Putamen (tissue), 1 donor: ENCODE measurements at regions not wholly inside any gene's neighbourhood (a gene's known extent, or its start where the extent isn't known, plus 50 kb on each side); places are given as distances from the start of the nearest gene placed in this dataset.

ENCODE experiments used
- DNase-seq: peaks from one replicate; pipeline ENCODE4 v3.0.0-alpha.2; 2016; ENCODE audit warnings: low spot score

DNA sequence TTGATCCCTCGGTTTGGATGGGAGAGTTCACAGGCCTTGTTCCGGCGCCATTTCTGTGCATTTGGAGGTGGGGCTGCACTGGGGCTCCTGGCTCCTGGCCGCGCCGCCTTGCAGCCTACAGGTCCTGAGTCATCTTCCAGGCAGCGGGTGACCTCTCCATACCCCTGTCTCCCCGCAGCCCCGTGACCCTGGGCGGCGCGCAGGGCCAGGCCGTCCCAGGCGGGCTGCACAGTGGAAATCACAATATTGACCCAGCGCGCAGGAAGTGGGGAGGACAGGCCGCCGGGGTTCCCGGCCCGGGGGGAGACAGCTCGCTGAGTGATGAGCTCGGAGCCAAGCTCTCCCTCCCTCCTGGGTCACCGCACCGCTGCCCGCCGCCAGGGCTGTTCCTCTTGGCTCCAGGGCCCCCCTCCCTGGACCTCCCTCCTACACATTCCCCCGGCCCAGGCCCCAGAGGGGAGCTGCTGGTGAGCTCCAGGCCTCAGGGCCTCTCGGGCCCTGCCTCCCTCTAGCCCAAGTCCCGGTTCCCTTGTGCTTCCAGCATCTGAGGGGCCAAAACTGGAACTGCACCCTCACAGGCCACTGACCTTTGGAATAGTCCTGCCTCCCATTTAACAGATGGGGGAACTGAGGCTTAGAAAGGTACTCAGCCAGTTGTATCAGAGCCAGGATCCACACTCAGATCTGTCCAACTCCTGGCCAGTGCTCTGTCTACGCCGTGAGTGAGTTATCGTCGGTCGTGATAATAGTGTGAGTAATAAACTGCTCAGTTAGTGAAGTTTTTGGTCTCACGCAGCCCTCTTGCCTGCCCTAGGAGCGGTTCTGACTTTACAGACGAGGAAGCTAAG is 142.9 kb upstream of the WNT4 start:
- DNase-seq = no peak

DNA sequence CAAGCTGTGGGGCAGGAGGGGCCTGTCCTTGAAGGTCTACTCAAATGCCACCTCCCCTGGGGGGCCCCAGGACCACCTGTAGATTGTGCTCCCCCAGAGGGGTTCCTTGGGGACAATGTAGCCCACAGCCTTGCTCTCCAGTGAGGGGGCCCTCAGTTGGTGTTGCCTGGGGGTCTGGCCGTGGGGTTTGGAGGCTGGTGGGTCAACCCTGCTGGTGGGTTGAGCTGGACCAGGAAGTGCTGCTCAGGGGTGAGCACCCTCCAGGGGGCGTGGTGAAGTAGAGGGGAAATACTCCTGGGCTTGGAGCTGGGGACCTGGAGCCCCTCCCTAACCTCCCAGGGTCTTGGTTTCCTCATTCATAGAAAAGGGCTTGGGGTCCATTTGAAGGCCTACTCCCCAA is 143.6 kb upstream of the WNT4 start:
- DNase-seq = no peak

DNA sequence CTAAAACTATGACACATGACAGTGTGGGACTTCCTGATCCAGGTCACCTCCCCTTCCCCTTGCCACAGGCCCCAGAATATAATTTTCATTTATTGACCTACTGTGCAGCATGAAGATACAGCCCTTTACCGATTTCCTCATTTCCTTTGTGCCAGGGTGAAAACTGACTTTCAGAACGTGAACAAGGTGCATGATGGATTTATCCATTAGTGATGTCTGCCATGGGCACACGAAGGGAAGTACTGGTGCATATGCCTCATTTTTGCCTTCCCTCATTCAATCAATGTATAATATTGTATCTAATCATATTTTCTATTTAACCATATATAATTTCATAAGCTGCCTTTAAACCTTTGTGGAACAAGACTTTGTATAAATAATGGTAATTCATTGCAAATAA is 144.4 kb upstream of the WNT4 start:
- no peak for DNase-seq

DNA sequence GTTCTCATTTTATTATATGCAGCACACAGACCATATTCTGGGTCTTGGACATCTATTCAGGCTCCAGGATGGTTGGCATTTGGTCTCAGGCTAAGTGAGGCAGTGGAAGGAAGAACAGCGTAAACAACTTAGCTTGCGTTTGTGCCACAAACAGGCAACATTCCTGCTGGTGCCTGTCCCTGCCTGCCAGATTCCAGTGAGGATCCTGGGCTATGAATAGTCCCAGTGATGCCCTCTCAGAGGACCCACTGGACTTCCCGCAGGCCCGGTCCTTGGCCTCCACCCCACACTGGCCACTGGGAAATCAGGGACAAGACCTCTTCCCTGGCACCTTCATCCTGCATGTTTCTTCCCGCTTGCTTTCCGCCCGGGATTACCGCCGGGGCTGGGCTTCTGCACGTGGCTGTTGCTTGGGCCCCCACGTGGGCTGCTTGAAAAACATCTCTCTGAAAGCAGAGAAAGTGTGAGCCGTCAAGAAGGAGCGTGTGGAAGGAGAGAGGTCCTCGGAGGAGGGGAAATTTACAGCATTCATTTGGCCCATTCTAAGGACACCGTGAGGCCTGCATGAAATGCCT is 145.1 kb upstream of the WNT4 start:
- DNase-seq = no peak

DNA sequence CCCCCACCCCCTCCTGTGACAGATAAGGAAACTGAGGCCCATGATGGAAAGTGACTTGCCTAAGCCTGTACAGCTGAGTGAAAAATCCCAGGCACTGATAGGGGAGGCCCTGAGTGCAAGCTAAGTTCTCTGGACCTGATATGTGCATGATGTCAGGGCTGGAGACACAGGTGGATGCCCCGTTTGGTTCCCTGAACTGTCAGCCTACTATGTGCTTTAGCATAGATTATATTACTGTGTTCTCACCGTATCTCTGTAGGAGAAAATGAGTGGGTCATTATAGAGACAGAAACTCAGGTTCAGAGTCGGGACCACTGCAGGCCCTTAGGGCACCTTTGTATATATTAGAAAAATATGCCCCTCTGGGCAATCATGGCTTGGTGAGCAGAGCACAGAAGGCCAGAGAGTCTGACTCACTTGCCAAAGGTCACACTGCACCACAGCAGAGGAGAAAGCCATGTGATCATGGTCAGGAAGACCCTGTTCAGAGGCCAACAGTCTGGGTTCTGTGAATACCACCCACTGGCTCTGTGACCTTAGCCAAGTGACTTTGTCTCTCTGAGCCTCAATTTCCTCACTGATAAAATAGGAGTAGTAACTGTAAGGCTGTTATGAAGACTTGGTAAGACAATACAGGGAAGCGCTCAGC is 145.8 kb upstream of the WNT4 start:
- no peak for DNase-seq

DNA sequence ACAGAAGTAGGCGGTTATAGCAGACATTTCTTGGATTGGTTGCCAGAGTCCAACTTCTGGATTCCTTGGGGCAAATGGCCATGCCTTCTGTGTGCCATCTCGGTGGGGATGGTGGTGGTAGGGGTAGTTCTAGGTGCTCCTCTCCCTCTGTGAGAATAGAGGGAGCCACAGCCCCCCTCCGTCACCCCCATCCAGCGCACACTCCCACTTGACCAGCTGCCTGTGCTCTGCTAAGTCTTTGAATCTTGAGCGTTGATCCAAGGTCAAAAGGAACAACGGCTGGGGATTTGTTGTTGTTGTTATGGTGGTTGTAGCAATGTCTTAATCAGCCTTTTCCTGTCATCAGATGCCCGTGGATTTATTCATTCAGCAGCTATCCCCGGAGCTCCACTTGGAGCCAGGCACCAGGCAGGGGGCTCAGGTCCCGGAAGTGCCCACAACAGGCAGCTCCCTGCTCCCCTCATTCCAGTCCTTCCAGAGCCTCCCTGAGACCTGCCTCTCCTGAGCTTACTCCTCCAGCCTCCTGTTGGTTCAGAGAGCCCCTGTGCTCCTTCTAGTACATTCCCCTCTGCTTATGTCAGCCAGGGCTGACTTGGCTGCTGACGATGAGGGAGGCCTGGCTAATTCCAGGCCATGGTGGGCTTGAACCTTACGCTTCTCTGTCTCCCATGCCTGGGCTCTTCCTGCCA is 146.6 kb upstream of the WNT4 start:
- DNase-seq = no peak

DNA sequence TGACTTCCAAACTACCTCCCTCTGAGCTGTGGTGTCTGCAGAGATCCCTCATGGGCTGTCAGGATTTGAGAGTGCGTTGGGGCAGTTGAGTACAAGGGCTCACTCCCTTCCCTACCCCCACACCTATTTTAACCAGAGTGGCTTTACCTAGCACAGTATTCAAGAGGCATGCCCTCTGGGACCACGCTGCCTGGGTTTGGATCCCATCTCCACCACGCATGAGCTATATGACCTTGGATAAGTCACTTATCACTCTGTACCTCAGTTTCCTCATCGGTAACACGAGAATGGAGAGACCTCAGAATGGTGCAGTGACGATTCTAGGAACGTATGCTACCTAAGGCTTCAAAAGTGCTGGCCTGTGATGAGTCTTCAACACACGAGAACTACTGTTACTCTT is 147.3 kb upstream of the WNT4 start:
- DNase-seq = no peak

DNA sequence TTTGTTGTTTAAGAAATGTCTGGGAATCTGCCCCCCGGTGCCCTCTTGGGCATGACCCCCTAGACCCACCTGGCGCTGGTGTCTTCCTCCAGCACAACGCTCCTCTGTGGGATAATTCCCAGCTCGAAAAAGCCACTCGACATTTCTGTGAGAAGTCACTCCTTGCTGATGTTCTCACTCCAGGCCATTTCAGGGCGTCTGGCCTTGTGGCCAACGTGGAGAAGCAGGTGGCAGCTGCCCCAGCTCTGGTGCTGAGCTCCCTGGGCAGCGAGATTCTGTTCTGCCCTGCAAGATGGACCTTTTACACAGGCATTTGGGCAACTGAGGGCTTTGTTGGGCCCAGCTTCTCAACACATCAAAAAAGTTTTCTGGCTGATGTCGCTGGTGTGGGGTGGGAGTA is 147.7 kb upstream of the WNT4 start:
- DNase-seq = no peak

DNA sequence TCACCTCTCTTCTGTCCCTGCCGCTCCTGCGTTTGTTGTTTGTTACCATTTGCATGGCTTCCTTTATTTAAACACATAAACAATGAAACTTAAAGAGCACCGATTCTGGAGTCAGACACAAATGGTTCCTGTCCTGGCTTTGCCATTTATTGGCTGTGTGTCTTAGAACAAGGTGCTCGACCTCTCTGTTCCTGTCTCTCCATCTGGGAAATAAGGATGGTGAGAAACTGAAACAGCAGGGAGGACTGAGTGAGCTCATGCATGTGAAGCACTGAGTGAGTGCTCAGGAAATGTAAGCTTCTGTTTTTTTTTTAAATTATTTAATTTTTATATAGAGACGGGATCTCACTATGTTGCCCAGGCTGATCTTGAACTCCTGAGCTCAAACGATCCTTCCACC is 148.2 kb upstream of the WNT4 start:
- no peak for DNase-seq

DNA sequence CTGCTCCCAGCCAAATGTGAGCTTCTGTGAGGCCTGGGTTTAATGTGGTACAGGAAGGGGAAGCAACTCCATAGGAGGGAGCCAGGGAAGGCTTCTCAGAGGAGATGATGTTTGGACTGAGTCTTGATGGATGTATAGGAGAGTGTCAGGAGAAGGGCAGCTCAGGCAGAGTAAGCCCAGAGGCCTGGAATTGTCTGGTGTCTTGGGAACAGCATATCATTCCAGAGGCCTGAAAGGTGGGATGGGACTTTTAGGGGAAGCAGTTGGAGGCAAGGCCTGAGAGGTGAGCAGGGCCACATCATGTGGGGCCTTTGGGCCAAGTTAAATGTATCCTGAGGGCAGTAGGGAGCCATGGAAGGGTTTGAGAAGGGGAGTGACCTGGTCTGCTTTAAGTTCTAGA is 148.6 kb upstream of the WNT4 start:
- no peak for DNase-seq

DNA sequence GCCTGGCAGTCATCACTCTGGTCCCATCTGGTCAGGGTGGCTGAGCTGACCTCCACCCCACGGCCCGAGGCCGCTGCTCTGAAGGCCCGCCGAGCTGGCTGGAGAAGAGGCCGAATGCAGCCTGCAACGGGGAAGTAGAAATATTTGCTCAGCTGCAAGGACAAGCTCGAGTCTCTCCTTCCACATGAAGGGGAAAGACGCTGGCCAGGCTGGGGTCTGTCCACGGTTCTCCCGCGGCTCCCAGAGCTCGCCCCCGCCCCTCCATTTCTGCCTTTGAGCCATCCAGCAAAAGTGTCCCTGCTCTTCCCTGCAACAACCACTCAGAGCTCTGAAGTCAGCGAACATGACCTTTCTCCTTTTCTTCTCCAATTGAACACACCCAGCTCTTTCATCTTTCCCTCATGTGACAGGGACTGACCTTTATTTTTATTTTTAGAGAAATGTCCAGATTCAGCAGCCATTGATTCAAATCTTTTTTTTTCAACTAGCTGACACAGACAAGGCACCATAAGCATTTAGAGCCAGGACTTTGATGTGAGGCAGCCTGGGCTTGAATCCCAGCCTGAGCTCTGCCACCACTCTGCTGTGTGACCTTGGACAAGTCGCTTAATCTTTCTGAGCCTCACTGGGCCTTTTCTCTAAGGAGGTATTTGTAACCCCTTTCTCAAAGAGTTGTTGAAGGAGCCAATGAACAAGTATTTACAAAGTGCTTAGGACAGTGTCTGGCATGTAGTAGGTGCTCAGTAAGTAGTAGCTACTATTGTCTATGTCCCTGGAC is 149.3 kb upstream of the WNT4 start:
- DNase-seq = no peak

DNA sequence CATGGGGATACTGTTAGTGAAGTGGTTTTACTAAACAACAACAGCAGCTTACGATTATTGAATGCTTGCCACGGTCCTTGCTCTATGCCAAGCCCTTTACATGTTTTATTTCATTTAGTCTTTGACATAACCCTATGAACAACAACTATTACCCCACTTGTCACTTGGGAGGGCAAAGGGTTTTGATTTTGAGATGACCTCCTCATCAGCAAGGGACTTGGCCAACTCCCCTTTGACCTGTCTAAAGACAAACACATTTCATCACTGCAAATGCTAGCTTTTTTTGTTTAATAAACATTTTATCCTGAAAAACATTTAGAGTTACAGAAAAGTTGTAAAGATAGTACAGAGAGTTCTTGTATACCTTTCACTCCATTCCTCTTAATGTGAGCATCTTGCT is 152.5 kb upstream of the WNT4 start:
- no peak for DNase-seq

DNA sequence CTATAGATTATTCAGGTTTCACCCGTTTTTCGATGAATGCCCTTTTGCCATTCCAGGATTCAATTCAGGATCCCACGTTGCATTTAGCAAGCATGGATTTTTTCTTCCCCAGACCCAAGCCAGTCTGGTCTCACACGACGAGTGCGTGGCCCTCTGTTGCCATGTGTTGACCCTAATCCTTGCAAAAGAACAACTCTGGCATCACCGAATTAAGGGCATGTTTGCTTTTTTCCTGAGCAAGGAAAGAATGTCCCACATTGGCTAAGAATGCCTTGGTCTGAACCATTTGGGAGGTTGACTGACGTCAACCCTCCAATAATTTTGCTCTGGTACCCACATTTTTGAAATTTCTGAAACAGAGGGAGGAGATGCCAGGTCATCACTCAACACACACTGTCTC is 153.0 kb upstream of the WNT4 start:
- no peak for DNase-seq

DNA sequence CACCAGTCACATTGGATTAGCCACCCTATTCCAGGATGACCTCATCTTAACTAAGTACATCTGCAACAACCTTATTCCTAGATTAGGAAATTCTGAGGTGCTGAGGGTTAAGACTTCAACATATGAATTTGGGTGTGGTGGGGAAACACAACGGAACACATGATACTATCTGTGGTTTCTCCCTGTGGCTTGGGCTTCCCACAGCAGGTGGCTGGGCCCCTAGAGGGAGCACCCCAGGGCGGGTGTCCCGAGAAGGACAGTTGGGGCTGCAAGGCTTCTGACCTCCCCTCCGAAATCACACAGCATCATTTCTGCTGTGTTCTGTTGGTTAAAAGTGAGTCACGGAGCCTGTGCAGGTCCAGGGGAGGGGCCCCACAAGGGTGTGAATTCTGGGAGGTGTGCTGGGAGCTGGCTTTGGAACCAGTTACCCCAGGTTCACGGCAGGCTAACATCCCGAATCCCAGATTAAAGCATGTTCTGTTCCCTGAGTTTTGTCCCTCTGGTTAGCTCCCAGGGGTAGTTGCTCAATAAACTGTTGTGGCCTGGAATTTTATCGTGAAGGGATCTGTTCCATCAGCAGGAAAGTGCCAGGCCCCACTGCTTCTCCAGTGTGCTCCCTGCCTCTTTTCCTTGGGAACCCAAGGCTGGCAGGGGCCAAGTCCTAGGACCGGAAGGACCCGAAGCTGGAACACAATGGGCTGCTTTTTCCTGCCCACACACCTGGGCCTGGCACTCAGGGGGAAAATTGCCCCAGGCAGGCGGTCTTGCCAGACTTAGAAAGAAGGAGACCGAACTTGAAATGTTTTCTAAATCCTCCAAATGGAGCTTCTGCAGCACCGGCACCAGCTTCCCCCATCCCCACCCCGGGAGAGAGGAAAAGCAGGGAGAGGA is 154.0 kb upstream of the WNT4 start:
- no peak for DNase-seq

DNA sequence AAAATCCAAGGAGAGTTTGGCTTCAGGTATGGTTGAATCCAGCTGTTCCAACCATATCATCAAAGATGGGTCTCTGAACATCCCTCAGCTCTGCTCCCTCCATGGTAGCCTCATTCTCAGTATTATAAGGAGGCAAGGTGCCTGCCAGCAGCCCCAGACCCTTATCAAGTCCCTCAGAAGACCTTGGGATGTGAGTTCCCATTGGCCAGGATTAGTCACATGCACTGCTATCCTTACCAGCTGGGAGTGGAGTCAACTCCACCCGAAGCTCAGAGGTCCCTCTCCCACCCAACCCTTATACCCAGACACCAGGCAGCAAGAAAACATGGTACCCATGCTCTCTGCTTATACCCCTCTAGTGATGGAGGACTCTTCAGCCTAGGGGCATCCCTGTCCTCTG is 153.7 kb upstream of the ZBTB40 start:
- DNase-seq = no peak

DNA sequence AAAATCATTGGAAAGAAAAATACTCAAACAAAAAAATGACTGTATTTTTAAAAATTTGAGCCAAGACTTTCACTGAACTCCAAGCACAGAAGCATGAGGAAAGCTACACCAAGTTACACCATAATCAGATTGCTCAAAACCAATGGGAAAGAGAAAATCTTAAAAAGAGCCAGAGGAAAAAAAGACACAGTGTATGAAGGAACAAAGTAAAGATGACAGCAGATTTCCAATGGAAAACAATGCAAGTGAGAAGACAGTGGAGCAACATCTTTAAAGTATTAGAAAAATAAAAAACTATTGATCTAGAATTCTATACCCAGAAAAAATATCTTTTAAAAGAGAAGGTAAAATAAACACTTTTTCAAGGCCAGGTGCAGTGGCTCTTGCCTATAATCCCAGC is 147.8 kb upstream of the ZBTB40 start:
- DNase-seq = no peak

DNA sequence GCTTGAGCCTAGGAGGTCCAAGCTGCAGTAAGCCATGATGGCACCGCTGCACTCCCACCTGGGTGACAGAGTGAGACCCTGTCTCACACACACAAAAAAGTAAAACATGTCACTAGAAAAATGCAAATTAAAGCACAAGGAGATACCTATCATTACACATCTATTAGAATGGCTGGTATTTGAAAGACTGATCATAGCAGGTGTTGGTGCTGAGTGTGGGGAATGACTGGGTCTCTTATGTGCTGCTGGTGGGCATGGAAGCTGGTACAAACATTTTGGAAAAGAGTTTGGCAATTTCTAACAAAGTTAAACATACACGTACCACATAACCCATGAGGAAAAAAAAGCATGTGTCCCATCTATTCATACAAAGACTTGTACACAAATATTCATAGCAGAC is 142.1 kb upstream of the ZBTB40 start:
- no peak for DNase-seq

DNA sequence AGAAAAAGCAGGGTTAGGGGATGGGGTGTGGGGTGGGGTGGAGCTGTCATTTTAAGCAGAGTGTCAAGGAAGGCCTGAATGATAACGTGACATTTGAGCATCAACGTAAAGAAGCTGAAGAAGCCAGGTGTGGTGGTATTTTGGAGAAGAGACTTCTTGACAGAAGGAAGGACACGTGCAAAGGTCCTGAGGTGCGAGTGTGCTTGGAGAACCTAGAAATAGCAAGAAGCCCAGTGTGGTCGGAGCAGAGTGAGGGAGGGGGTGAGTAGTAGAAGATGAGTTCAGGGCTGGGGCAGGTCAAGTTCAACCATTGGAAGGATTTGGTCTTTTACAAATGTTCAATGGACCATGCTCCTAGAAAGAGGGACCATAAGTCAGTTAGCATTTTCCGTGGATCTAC is 140.2 kb upstream of the ZBTB40 start:
- no peak for DNase-seq

DNA sequence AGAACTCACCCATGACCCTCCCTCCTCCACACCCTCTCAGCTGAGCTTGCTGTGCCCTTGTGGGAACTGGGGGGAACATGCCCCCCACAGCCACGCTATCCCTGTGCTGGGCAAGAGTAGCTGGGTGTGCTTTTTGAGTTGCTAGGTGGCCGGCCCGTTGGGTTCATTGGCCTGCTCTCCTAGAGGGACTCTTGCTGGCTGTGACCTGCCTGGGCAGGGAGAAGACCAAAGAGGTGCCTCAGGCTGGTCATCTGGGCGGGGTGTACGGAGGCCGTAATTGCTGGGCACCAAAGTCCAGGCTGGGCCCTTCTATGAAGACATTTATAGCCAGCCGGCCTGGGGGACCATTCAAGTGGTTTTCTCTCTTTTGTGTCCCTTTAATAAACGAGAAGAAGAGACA is 138.3 kb upstream of the ZBTB40 start:
- DNase-seq = no peak

DNA sequence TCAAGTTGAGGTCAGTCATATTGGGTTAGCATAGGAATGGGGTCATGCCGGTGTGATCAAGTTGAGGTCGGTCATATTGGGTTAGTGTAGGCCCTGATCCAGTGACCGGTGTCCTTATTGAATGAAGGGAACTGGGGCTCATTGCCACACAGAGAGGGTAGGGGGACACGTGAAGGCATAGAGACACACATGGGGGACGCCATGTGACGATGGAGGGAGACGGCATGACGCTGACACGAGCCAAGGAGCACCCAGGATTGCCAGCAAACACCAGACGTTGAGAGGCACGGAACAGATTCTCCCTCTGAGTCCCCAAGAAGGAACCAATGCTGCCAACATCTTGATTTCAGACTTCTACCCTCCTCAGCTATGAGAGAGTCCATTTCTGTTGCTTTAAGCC is 136.9 kb upstream of the ZBTB40 start:
- no peak for DNase-seq
